Hepatocyte (in vitro differentiated cells): ENCODE measurements at regions not wholly inside any gene's neighbourhood (a gene's known extent, or its start where the extent isn't known, plus 50 kb on each side); places are given as distances from the start of the nearest gene placed in this dataset.

ENCODE experiments used
- DNase-seq: peaks from one replicate; pipeline ENCODE4 v3.0.0-alpha.2; 2016; ENCODE audit warnings: low spot score
- H2AFZ ChIP-seq: fragments of 200-600 bp; sonication (generic); 2 replicates; pipeline ENCODE4 v1.6.0; 2016; ENCODE audit warnings: antibody characterized with exemption, mild to moderate bottlenecking
- H3K27ac ChIP-seq: fragments of 200-600 bp; sonication (generic); 2 replicates; pipeline ENCODE4 v1.5.1; 2016; ENCODE audit warnings: mild to moderate bottlenecking
- H3K27me3 ChIP-seq: fragments of 200-600 bp; sonication (generic); 2 replicates; pipeline ENCODE4 v1.6.1; 2016
- H3K36me3 ChIP-seq: fragments of 200-600 bp; sonication (generic); replicated peaks from 2 replicates; pipeline ENCODE4 v1.5.1; 2016; ENCODE audit warnings: low read depth; ENCODE audit not compliant: insufficient read depth
- H3K4me1 ChIP-seq: fragments of 200-600 bp; sonication (generic); 2 replicates; pipeline ENCODE4 v1.5.1; 2016; ENCODE audit warnings: mild to moderate bottlenecking, moderate library complexity; ENCODE audit not compliant: insufficient read depth
- H3K4me2 ChIP-seq: fragments of 200-600 bp; sonication (generic); 2 replicates; pipeline ENCODE4 v1.6.0; 2016
- H3K4me3 ChIP-seq: fragments of 200-600 bp; sonication (generic); 2 replicates; pipeline ENCODE4 v1.5.1; 2016; ENCODE audit warnings: mild to moderate bottlenecking
- H3K79me2 ChIP-seq: fragments of 200-600 bp; sonication (generic); 2 replicates; pipeline ENCODE4 v1.6.0; 2017; ENCODE audit warnings: mild to moderate bottlenecking
- H3K9me2 ChIP-seq: fragments of 200-600 bp; sonication (generic); replicated peaks from 2 replicates; pipeline ENCODE4 v1.6.0; 2017; ENCODE audit warnings: mild to moderate bottlenecking; ENCODE audit not compliant: insufficient read depth
- H3K9me3 ChIP-seq: fragments of 200-600 bp; sonication (generic); 2 replicates; pipeline ENCODE4 v1.5.1; 2016; ENCODE audit warnings: low read depth, mild to moderate bottlenecking
- H4K20me1 ChIP-seq: fragments of 200-600 bp; sonication (generic); 2 replicates; pipeline ENCODE4 v1.6.0; 2016; ENCODE audit warnings: mild to moderate bottlenecking; ENCODE audit not compliant: insufficient read depth, poor library complexity, severe bottlenecking
- CTCF ChIP-seq: fragments of 200-600 bp; sonication (generic); IDR thresholded peaks from 2 replicates; pipeline ENCODE4 v1.5.1; 2016; ENCODE audit warnings: antibody characterized with exemption, mild to moderate bottlenecking; ENCODE audit not compliant: poor library complexity
- EZH2 ChIP-seq: fragments of 200-600 bp; sonication (generic); IDR thresholded peaks from 2 replicates; pipeline ENCODE4 v1.6.1; 2016; ENCODE audit warnings: antibody characterized with exemption, mild to moderate bottlenecking, borderline replicate concordance
- EZH2phosphoT487 ChIP-seq: fragments of 200-600 bp; sonication (generic); IDR thresholded peaks from one replicate; pipeline ENCODE4 v1.6.1; 2018; ENCODE audit warnings: antibody characterized with exemption, mild to moderate bottlenecking, low read depth, moderate library complexity; ENCODE audit not compliant: unreplicated experiment, severe bottlenecking
- WGBS: methylation state at CpG from one replicate; pipeline ENCODE4 v1.1.6; 2016; ENCODE audit warnings: low lambda C conversion rate; ENCODE audit errors: missing lambda C conversion rate; 5-methylcytosine and 5-hydroxymethylcytosine counted together

- DNase-seq = no peak
- Histone ChIP-seq H3K36me3 (no peaks in the 10 kb centered on the region), H3K4me3 (no peak overlapping the region), H3K79me2 (no peaks in the 10 kb centered on the region), H3K27me3 (no peaks in the 10 kb centered on the region), H3K9me3 (no peaks in the 10 kb centered on the region), H4K20me1 (no peaks in the 10 kb centered on the region), H3K9me2 (no peaks in the 10 kb centered on the region), H3K4me2 (no peak overlapping the region), H3K4me1 (no peaks in the 10 kb centered on the region), H3K27ac (no peak overlapping the region), H2AFZ (no peak overlapping the region)
- WGBS = 76% methylated on average over 1 of the region's 1 CpG
- TF ChIP-seq CTCF = no peak
- TF ChIP-seq EZH2 = no peak
- no peak for TF ChIP-seq EZH2phosphoT487
These were observed 108.1 kb upstream of the AADACL2 start for GRCh38 chr3:151625586-151625985.

GRCh38 chr3:151625086-151625485 lies 108.6 kb upstream of the AADACL2 start:
- H3K4me3 ChIP-seq = no peak overlapping the region
- H3K36me3 ChIP-seq = no peaks in the 10 kb centered on the region
- no peaks in the 10 kb centered on the region for H3K4me1 ChIP-seq
- DNase-seq = no peak
- no peaks in the 10 kb centered on the region for H3K9me3 ChIP-seq
- no peak overlapping the region for H3K27ac ChIP-seq
- no peak for TF ChIP-seq EZH2phosphoT487
- no peak for TF ChIP-seq CTCF
- TF ChIP-seq EZH2 = no peak
- 76% methylated on average over 3 of the region's 3 CpGs for WGBS
- no peaks in the 10 kb centered on the region for H3K9me2 ChIP-seq
- H4K20me1 ChIP-seq = no peaks in the 10 kb centered on the region
- H3K4me2 ChIP-seq = no peak overlapping the region
- H2AFZ ChIP-seq = peak overlapping the region; percentile 6
- H3K79me2 ChIP-seq = no peaks in the 10 kb centered on the region
- H3K27me3 ChIP-seq = no peaks in the 10 kb centered on the region

GRCh38 chr3:151620071-151620470 lies 113.7 kb upstream of the AADACL2 start:
- Histone ChIP-seq H3K9me2 (no peaks in the 10 kb centered on the region), H3K9me3 (no peaks in the 10 kb centered on the region), H3K27me3 (no peaks in the 10 kb centered on the region), H3K36me3 (no peaks in the 10 kb centered on the region), H3K27ac (no peak overlapping the region), H3K79me2 (no peaks in the 10 kb centered on the region), H3K4me2 (no peak overlapping the region), H3K4me1 (no peaks in the 10 kb centered on the region), H3K4me3 (no peak overlapping the region), H2AFZ (no peak overlapping the region), H4K20me1 (no peaks in the 10 kb centered on the region)
- TF ChIP-seq EZH2phosphoT487 (no peak), EZH2 (no peak), CTCF (no peak)
- no peak for DNase-seq

GRCh38 chr3:151615464-151615863 lies 118.3 kb upstream of the AADACL2 start:
- H2AFZ ChIP-seq = no peak overlapping the region
- no peaks in the 10 kb centered on the region for H3K4me1 ChIP-seq
- H3K9me2 ChIP-seq = no peaks in the 10 kb centered on the region
- DNase-seq = no peak
- H3K4me2 ChIP-seq = no peak overlapping the region
- no peak overlapping the region for H3K4me3 ChIP-seq
- no peaks in the 10 kb centered on the region for H3K36me3 ChIP-seq
- H3K27me3 ChIP-seq = no peaks in the 10 kb centered on the region
- no peaks in the 10 kb centered on the region for H3K79me2 ChIP-seq
- TF ChIP-seq EZH2phosphoT487 (no peak), CTCF (no peak)
- no peaks in the 10 kb centered on the region for H4K20me1 ChIP-seq
- no peak overlapping the region for H3K27ac ChIP-seq
- H3K9me3 ChIP-seq = no peaks in the 10 kb centered on the region
- 73% methylated on average over 4 of the region's 4 CpGs for WGBS
